ENCODE measurements at regions not wholly inside any gene's neighbourhood (a gene's known extent, or its start where the extent isn't known, plus 50 kb on each side); places are given as distances from the start of the nearest gene placed in this dataset.

DNA sequence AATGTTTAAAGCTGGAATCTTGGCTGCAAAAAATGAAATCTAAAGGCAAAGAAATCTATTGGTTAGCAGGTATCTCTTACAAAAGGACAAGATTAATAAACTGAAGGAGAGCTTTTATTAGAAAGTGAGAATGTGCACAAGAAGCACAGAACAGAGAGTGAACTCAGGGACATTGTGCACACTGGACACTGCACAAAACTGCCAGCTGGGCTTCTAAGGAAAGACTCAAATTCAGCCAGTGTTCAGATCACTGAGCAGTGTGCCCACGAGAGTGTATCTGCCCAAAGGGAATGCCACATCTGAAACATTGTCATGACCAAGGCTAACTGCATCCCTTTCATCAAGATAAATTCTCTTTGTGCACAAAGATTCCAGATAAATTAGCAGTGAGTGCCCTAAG is 129.7 kb upstream of the KCNH7 start:
- Histone ChIP-seq H3K36me3 (ENCODE audit: control insufficient read depth in 1 of 2, insufficient read depth in 2 of 2, low read length in 1 of 2) (no peaks in the 10 kb centered on the region), H3K9me3 (ENCODE audit: control insufficient read depth, low read length) (peaks cover 2% of the 10 kb centered on the region), H3K27me3 (ENCODE audit: control insufficient read depth in 1 of 2, insufficient read depth in 2 of 2, low read length in 1 of 2) (no peaks in the 10 kb centered on the region), H3K27ac (ENCODE audit: low read depth in 1 of 2, low read length in 2 of 2) (no peak overlapping the region), H3K4me1 (ENCODE audit: control insufficient read depth in 1 of 2, insufficient read depth in 2 of 2, low read length in 2 of 2) (no peaks in the 10 kb centered on the region), H3K4me3 (ENCODE audit: low read length in 2 of 2) (no peak overlapping the region)
- intact Hi-C loops (cut with DNase I): no loop called here
- no peak for ATAC-seq (ENCODE audit: low FRiP score)
- 0% methylated on average over 1 of the region's 1 CpG for WGBS, 2 donors
- DNase-seq: no peak

DNA sequence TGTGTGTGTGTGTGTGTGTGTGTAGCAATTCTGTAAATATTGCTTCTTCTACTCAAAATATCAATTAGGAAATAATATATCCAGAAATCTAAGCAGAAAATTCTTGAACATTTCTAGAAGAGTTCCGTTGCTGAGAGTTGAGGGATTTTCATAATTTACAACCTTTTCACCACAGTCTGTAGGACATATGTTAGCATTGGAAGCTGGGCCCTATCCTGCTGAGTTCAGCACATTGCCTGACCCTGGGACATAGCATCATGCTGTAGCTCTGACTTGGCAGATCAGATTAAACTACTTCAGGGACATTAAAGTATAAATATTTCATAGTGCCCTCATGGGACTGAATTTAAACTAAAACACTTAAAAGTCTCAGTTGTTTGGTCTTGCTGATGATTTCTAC is 129.2 kb upstream of the KCNH7 start:
- no peak overlapping the region for H3K27ac ChIP-seq (ENCODE audit: low read depth in 1 of 2, low read length in 2 of 2)
- WGBS, 2 donors: 3 to 24% methylated on average over 1 of the region's 1 CpG

DNA sequence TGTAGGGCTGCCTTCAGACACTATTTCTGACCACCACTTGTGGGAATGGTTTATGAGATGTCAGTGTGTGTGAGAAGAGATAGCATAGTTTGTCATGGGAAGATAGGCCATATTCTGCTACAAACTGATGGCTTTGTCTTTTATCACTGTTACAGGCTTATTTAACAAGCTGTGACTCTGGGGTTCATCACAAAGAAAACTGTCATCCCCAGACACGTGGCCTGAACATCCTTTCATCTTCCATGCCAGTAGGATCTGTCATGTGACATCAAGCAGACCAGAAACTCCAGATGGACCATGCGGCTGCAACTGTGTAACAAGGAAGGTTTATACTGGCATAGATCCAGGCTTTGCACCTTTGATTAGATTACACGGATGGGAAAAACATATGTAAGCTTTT is 128.6 kb upstream of the KCNH7 start:
- Histone ChIP-seq H3K27me3 (ENCODE audit: control insufficient read depth in 1 of 2, insufficient read depth in 2 of 2, low read length in 1 of 2) (no peaks in the 10 kb centered on the region), H3K36me3 (ENCODE audit: control insufficient read depth in 1 of 2, insufficient read depth in 2 of 2, low read length in 1 of 2) (no peaks in the 10 kb centered on the region), H3K27ac (ENCODE audit: low read depth in 1 of 2, low read length in 2 of 2) (no peak overlapping the region), H3K4me1 (ENCODE audit: control insufficient read depth in 1 of 2, insufficient read depth in 2 of 2, low read length in 2 of 2) (no peaks in the 10 kb centered on the region), H3K4me3 (ENCODE audit: low read length in 2 of 2) (no peak overlapping the region), H3K9me3 (ENCODE audit: control insufficient read depth, low read length) (peaks cover 2% of the 10 kb centered on the region)
- intact Hi-C loops (cut with DNase I): no loop called here
- WGBS, 2 donors: 9 to 10% methylated on average over 3 of the region's 3 CpGs
- DNase-seq (no peak), ATAC-seq (ENCODE audit: low FRiP score) (no peak)

More for the DNA sequence above, 129.2 kb upstream of the KCNH7 start:
- Histone ChIP-seq H3K27me3 (ENCODE audit: control insufficient read depth in 1 of 2, insufficient read depth in 2 of 2, low read length in 1 of 2) (no peaks in the 10 kb centered on the region), H3K36me3 (ENCODE audit: control insufficient read depth in 1 of 2, insufficient read depth in 2 of 2, low read length in 1 of 2) (no peaks in the 10 kb centered on the region), H3K4me3 (ENCODE audit: low read length in 2 of 2) (no peak overlapping the region), H3K4me1 (ENCODE audit: control insufficient read depth in 1 of 2, insufficient read depth in 2 of 2, low read length in 2 of 2) (no peaks in the 10 kb centered on the region), H3K9me3 (ENCODE audit: control insufficient read depth, low read length) (peaks cover 2% of the 10 kb centered on the region)
- intact Hi-C loops (cut with DNase I): no loop called here
- ATAC-seq (ENCODE audit: low FRiP score) (no peak), DNase-seq (no peak)

DNA sequence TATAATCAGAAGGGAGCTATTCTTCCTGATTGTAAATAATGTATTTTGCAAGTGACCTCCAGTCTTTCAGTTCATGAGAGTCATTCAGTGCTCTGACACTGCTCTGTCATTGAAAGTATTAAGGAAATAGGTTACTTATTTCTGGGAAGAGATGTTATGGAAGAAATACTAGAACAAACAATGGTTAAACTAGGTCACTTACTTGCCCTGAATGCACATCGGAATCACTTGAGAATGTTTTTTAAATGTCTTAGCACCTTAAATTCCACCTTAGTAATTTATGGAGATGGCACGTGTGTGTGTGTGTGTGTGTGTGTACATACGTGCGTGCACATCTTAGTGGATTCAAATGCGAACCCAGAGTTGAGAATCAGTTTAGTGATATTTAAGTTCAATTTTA is 126.6 kb upstream of the KCNH7 start:
- peaks cover 3% of the 10 kb centered on the region for H3K9me3 ChIP-seq (ENCODE audit: control insufficient read depth, low read length)
- no peaks in the 10 kb centered on the region for H3K36me3 ChIP-seq (ENCODE audit: control insufficient read depth in 1 of 2, insufficient read depth in 2 of 2, low read length in 1 of 2)
- no peak overlapping the region for H3K4me3 ChIP-seq (ENCODE audit: low read length in 2 of 2)
- 55 to 60% methylated on average over 5 of the region's 5 CpGs for WGBS, 2 donors
- no peaks in the 10 kb centered on the region for H3K27me3 ChIP-seq (ENCODE audit: control insufficient read depth in 1 of 2, insufficient read depth in 2 of 2, low read length in 1 of 2)
- no peak for DNase-seq
- no peaks in the 10 kb centered on the region for H3K4me1 ChIP-seq (ENCODE audit: control insufficient read depth in 1 of 2, insufficient read depth in 2 of 2, low read length in 2 of 2)
- ATAC-seq (ENCODE audit: low FRiP score): no peak
- intact Hi-C loops (cut with DNase I): no loop called here
- no peak overlapping the region for H3K27ac ChIP-seq (ENCODE audit: low read depth in 1 of 2, low read length in 2 of 2)

DNA sequence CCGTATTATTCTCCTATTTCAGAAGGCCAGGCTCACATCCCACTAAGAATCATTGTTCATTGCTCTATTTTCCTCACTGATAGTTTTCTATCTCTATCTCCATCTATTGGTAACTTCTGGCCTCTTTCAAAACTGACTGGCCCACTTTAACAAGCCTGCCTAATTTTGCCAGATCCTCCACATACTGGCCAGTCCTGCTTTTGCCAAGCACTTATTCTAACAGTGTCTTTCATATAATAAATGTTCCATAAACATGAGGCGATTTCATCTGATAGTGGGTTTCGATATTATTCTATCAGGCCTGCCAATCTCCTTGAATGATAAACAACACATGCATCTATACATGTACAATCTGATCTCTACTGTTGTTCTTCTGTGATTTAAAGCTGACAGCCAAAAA is 125.9 kb upstream of the KCNH7 start:
- no peak overlapping the region for H3K27ac ChIP-seq (ENCODE audit: low read depth in 1 of 2, low read length in 2 of 2)
- no peaks in the 10 kb centered on the region for H3K36me3 ChIP-seq (ENCODE audit: control insufficient read depth in 1 of 2, insufficient read depth in 2 of 2, low read length in 1 of 2)
- intact Hi-C loops (cut with DNase I): no loop called here
- 42 to 59% methylated on average over 3 of the region's 3 CpGs for WGBS, 2 donors
- H3K4me1 ChIP-seq (ENCODE audit: control insufficient read depth in 1 of 2, insufficient read depth in 2 of 2, low read length in 2 of 2): no peaks in the 10 kb centered on the region
- H3K4me3 ChIP-seq (ENCODE audit: low read length in 2 of 2): no peak overlapping the region
- DNase-seq (no peak), ATAC-seq (ENCODE audit: low FRiP score) (no peak)
- H3K9me3 ChIP-seq (ENCODE audit: control insufficient read depth, low read length): peaks cover 3% of the 10 kb centered on the region
- H3K27me3 ChIP-seq (ENCODE audit: control insufficient read depth in 1 of 2, insufficient read depth in 2 of 2, low read length in 1 of 2): no peaks in the 10 kb centered on the region

DNA sequence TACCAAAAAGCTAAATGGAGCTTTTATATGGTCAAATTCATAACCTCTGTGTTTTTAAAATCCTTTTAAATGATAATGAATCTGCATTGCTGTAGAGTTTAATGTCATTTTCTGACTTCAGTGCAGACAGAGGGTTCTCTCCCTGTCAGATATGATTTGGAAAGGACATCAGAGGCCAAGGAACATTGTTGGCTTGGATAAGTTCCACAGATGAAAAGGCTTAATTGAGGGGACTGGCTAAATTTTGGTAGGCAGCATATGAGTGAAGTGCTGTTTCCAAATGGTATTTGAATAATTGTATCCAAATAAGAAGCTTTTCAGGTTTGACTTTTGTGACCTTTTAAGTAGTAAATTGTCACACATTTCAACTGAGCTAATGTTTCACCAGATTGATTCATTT is 124.6 kb upstream of the KCNH7 start:
- Histone ChIP-seq H3K36me3 (ENCODE audit: control insufficient read depth in 1 of 2, insufficient read depth in 2 of 2, low read length in 1 of 2) (no peaks in the 10 kb centered on the region), H3K9me3 (ENCODE audit: control insufficient read depth, low read length) (peaks cover 3% of the 10 kb centered on the region), H3K27me3 (ENCODE audit: control insufficient read depth in 1 of 2, insufficient read depth in 2 of 2, low read length in 1 of 2) (no peaks in the 10 kb centered on the region), H3K4me1 (ENCODE audit: control insufficient read depth in 1 of 2, insufficient read depth in 2 of 2, low read length in 2 of 2) (no peaks in the 10 kb centered on the region), H3K4me3 (ENCODE audit: low read length in 2 of 2) (no peak overlapping the region), H3K27ac (ENCODE audit: low read depth in 1 of 2, low read length in 2 of 2) (no peak overlapping the region)
- DNase-seq (no peak), ATAC-seq (ENCODE audit: low FRiP score) (no peak)
- intact Hi-C loops (cut with DNase I): no loop called here

DNA sequence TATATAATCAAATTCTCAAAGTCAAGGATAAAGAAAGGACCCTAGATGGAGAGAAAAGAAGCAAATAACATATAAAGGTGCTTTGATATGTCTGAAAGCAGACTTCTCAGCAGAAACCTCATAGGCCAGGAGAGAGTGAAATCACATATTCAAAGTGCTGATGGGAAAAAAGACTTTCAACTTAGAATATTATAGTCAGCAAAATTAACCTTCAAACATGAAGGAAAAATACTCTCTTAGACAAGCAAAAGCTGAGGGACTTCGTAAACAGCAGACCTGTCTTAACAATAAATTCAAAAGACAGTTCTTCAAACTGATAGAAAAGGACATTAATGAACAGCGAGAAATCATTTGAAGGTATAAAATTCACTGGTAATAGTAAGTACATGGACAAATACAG is 107.2 kb upstream of the KCNH7 start:
- Histone ChIP-seq H3K27ac (ENCODE audit: low read depth in 1 of 2, low read length in 2 of 2) (no peak overlapping the region), H3K9me3 (ENCODE audit: control insufficient read depth, low read length) (no peaks in the 10 kb centered on the region), H3K4me1 (ENCODE audit: control insufficient read depth in 1 of 2, insufficient read depth in 2 of 2, low read length in 2 of 2) (no peaks in the 10 kb centered on the region), H3K4me3 (ENCODE audit: low read length in 2 of 2) (no peak overlapping the region), H3K27me3 (ENCODE audit: control insufficient read depth in 1 of 2, insufficient read depth in 2 of 2, low read length in 1 of 2) (no peaks in the 10 kb centered on the region), H3K36me3 (ENCODE audit: control insufficient read depth in 1 of 2, insufficient read depth in 2 of 2, low read length in 1 of 2) (no peaks in the 10 kb centered on the region)
- DNase-seq: no peak
- intact Hi-C loops (cut with DNase I): no loop called here
- no peak for ATAC-seq (ENCODE audit: low FRiP score)
- 73 to 78% methylated on average over 2 of the region's 2 CpGs for WGBS, 2 donors

DNA sequence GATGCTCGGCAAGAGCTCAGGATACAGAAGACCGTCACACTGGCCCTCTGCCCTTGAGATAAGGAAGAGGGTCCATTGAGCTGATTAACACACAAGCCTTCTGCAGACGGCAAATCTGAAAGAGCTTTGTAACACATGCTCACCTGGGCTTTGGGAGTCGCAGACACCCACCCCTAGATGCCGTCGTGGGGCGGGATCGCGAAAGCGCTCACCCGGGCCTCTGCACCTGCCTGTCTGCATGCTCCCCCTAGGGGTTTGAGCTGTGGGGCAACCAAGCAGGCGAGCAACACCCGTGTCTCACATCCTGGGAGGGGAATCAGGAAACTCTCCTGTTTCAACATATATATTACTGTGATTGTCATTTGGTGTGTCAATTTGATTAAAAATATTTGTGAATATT is 99.8 kb upstream of the KCNH7 start:
- ATAC-seq (ENCODE audit: low FRiP score): no peak
- DNase-seq: no peak
- H3K27ac ChIP-seq (ENCODE audit: low read depth in 1 of 2, low read length in 2 of 2): no peak overlapping the region
- H3K27me3 ChIP-seq (ENCODE audit: control insufficient read depth in 1 of 2, insufficient read depth in 2 of 2, low read length in 1 of 2): no peaks in the 10 kb centered on the region
- H3K4me1 ChIP-seq (ENCODE audit: control insufficient read depth in 1 of 2, insufficient read depth in 2 of 2, low read length in 2 of 2): no peaks in the 10 kb centered on the region
- peaks cover 3% of the 10 kb centered on the region for H3K9me3 ChIP-seq (ENCODE audit: control insufficient read depth, low read length)
- no peak overlapping the region for H3K4me3 ChIP-seq (ENCODE audit: low read length in 2 of 2)
- 80 to 83% methylated on average over 13 of the region's 13 CpGs for WGBS, 2 donors
- intact Hi-C loops (cut with DNase I): no loop called here
- no peaks in the 10 kb centered on the region for H3K36me3 ChIP-seq (ENCODE audit: control insufficient read depth in 1 of 2, insufficient read depth in 2 of 2, low read length in 1 of 2)

DNA sequence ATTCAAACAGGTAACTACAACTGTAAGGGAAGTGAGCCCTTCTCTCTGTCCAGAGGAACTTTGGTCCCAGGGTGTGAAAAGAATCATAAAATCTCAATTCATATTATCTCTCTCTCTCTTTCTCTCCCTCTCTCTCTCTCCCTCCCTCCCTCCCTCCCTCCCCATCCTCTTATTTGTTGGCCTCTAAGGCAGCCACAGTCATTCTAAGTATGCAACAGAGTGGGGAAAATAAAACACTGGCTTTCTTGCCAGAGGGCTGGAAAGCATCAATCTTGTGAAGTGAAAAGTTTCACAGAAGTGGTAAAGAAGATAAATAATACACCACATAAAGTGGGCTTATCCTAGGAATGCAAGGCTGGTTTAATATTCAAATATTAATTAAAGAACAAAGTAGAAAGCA is 95.6 kb upstream of the KCNH7 start:
- intact Hi-C loops (cut with DNase I): no loop called here
- H3K27me3 ChIP-seq (ENCODE audit: control insufficient read depth in 1 of 2, insufficient read depth in 2 of 2, low read length in 1 of 2): no peaks in the 10 kb centered on the region
- no peaks in the 10 kb centered on the region for H3K36me3 ChIP-seq (ENCODE audit: control insufficient read depth in 1 of 2, insufficient read depth in 2 of 2, low read length in 1 of 2)
- H3K27ac ChIP-seq (ENCODE audit: low read depth in 1 of 2, low read length in 2 of 2): no peak overlapping the region
- H3K9me3 ChIP-seq (ENCODE audit: control insufficient read depth, low read length): peaks cover 3% of the 10 kb centered on the region
- ATAC-seq (ENCODE audit: low FRiP score) (no peak), DNase-seq (no peak)
- no peaks in the 10 kb centered on the region for H3K4me1 ChIP-seq (ENCODE audit: control insufficient read depth in 1 of 2, insufficient read depth in 2 of 2, low read length in 2 of 2)
- no peak overlapping the region for H3K4me3 ChIP-seq (ENCODE audit: low read length in 2 of 2)

DNA sequence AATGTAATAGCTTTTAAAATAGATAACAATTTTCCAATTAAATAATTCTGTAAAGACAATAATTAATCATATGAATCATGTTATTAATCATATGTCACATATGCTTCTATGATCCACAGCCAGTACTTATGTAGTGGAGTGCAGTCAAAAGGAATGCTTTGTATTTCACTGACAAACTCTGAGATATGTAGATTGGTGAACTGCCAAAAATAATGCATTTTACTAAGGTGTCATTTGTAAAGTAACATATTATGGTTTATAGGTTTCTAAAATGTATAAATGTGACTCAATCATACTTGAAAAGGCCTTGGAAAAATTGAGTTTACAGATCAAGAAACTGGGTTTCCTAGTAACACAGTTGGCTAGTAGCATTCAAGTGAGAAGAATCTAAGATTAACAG is 93.8 kb upstream of the KCNH7 start:
- Histone ChIP-seq H3K27ac (ENCODE audit: low read depth in 1 of 2, low read length in 2 of 2) (no peak overlapping the region), H3K4me3 (ENCODE audit: low read length in 2 of 2) (no peak overlapping the region), H3K27me3 (ENCODE audit: control insufficient read depth in 1 of 2, insufficient read depth in 2 of 2, low read length in 1 of 2) (no peaks in the 10 kb centered on the region), H3K36me3 (ENCODE audit: control insufficient read depth in 1 of 2, insufficient read depth in 2 of 2, low read length in 1 of 2) (no peaks in the 10 kb centered on the region), H3K9me3 (ENCODE audit: control insufficient read depth, low read length) (no peaks in the 10 kb centered on the region), H3K4me1 (ENCODE audit: control insufficient read depth in 1 of 2, insufficient read depth in 2 of 2, low read length in 2 of 2) (no peaks in the 10 kb centered on the region)
- ATAC-seq (ENCODE audit: low FRiP score): no peak
- no peak for DNase-seq
- intact Hi-C loops (cut with DNase I): no loop called here

Data from aorta (tissue), 5 donors.